NCI-H526 treated with DMSO at 0.1 percent for 48 hours (cell line): ENCODE measurements at regions not wholly inside any gene's neighbourhood (a gene's known extent, or its start where the extent isn't known, plus 50 kb on each side); places are given as distances from the start of the nearest gene placed in this dataset.
"Not testable (repeated sequence)": the region's sequence is repeated elsewhere in the genome, so short reads cannot be mapped to it uniquely, and the experiment has no call there.

Source experiments
- DNase-seq: peaks from one replicate; lab custom pipeline; 2025; lab: John Stamatoyannopoulos, UW

- not testable (repeated sequence) for DNase-seq
These were observed 160.0 kb downstream of the DEFB131A start for GRCh38 chr4:9604031-9604892.

GRCh38 chr4:9604893-9605190, 160.6 kb downstream of the DEFB131A start:
- not testable (repeated sequence) for DNase-seq

- no peak for DNase-seq
These were observed 164.1 kb downstream of the DEFB131A start for GRCh38 chr4:9608300-9608699.

- DNase-seq, result not testable (repeated sequence)
These were observed 166.1 kb downstream of the DEFB131A start for GRCh38 chr4:9610321-9610720.

- no peak for DNase-seq
These were observed 166.9 kb downstream of the DEFB131A start for GRCh38 chr4:9611101-9611500.

GRCh38 chr4:9636411-9636810, 145.0 kb upstream of the DRD5 start:
- DNase-seq, result not testable (repeated sequence)

GRCh38 chr4:9659678-9660077, 121.8 kb upstream of the DRD5 start:
- DNase-seq, result not testable (repeated sequence)

- DNase-seq, result not testable (repeated sequence)
These were observed 120.5 kb upstream of the DRD5 start for GRCh38 chr4:9660955-9661354.

GRCh38 chr4:9670725-9671124, 110.7 kb upstream of the DRD5 start:
- not testable (repeated sequence) for DNase-seq

- DNase-seq, result not testable (repeated sequence)
These were observed 104.1 kb upstream of the DRD5 start for GRCh38 chr4:9677357-9677756.

GRCh38 chr4:9679704-9680478, 101.5 kb upstream of the DRD5 start:
- no peak for DNase-seq

- not testable (repeated sequence) for DNase-seq
These were observed 98.3 kb upstream of the DRD5 start for GRCh38 chr4:9683174-9683573.

GRCh38 chr4:9685016-9685415, 96.4 kb upstream of the DRD5 start:
- DNase-seq, result not testable (repeated sequence)

- no peak for DNase-seq
These were observed 95.7 kb upstream of the DRD5 start for GRCh38 chr4:9685692-9686091.

GRCh38 chr4:9690636-9691237, 90.7 kb upstream of the DRD5 start:
- not testable (repeated sequence) for DNase-seq

GRCh38 chr4:9691238-9692065, 90.0 kb upstream of the DRD5 start:
- DNase-seq, result peak; percentile 35

- not testable (repeated sequence) for DNase-seq
These were observed 88.5 kb upstream of the DRD5 start for GRCh38 chr4:9692791-9693491.

- DNase-seq, result not testable (repeated sequence)
These were observed 87.0 kb upstream of the DRD5 start for GRCh38 chr4:9694403-9694802.

- DNase-seq, result not testable (repeated sequence)
These were observed 85.4 kb upstream of the DRD5 start for GRCh38 chr4:9695994-9696393.

- not testable (repeated sequence) for DNase-seq
These were observed 84.9 kb upstream of the DRD5 start for GRCh38 chr4:9696561-9696960.

- not testable (repeated sequence) for DNase-seq
These were observed 79.4 kb upstream of the DRD5 start for GRCh38 chr4:9702019-9702418.
